K562 (cell line): ENCODE measurements at regions not wholly inside any gene's neighbourhood (a gene's known extent, or its start where the extent isn't known, plus 50 kb on each side); places are given as distances from the start of the nearest gene placed in this dataset.

Experiments
- ATAC-seq: fragments of 200-7000 bp; cut with Tn5 transposase; 3 replicates; pipeline ENCODE4 v1.9.1; 2020; ENCODE audit warnings: moderate library complexity
- BruUV-seq: library from RNA; stranded (reverse); fragments of 400-500 nt; replicated peaks from 2 replicates; lab custom pipeline; 2021; lab: Mats Ljungman, UMichigan
- CTCF ChIA-PET: fragments of 300-600 bp; formaldehyde crosslinking; extraction: SDS; loops from one replicate; lab custom pipeline; 2021; ENCODE audit warnings: low intra/inter-chr PET ratio; lab: Yijun Ruan, JAX
- POLR2A ChIA-PET: fragments of 300-600, 350-650 bp; sonication (Branson Sonifier 250); formaldehyde crosslinking; extraction: SDS; loops from one replicate; lab custom pipeline; 2021; ENCODE audit warnings: antibody characterized with exemption, inconsistent platforms; lab: Yijun Ruan, JAX
- DNase-seq, 4 experiments: peaks; one replicate each; pipeline versions ENCODE4 v3.0.0 to v3.0.0-alpha.2; 2011 to 2018; ENCODE audit warnings: low spot score in 3 of 4, mixed read lengths in 3 of 4; ENCODE audit errors: extremely low read depth in 1 of 4
- FAIRE-seq: peaks from 2 replicates; lab custom pipeline; 2011; peaks lifted over from hg19 to GRCh38; lab: Jason Lieb, UNC
- H2AFZ ChIP-seq: 2 replicates; pipeline ENCODE4 v1.6.0; 2011; ENCODE audit warnings: low read depth, low read length, control low read depth, inconsistent platforms
- H3K27ac ChIP-seq: fragments of 200-600 bp; 3 replicates; pipeline ENCODE4 v1.8.0; 2011; ENCODE audit warnings: low read depth, mild to moderate bottlenecking, control low read depth, inconsistent platforms, low read length, moderate library complexity, mixed read lengths; ENCODE audit errors: extremely low read depth
- H3K27me3 ChIP-seq, 2 experiments: fragments of 300-600 bp in 1 of 2; 2 replicates in 1 of 2; 3 replicates in 1 of 2; pipeline versions ENCODE4 v1.6.0 to v1.8.0; 2011; ENCODE audit warnings: inconsistent platforms in 2 of 2, low read length in 2 of 2, mild to moderate bottlenecking in 1 of 2, mixed read lengths in 1 of 2, moderate library complexity in 1 of 2; ENCODE audit not compliant: control insufficient read depth in 2 of 2, insufficient read depth in 2 of 2
- H3K36me3 ChIP-seq: fragments of 300-600 bp; 3 replicates; pipeline ENCODE4 v1.8.0; 2011; ENCODE audit warnings: mild to moderate bottlenecking, low read length, inconsistent platforms; ENCODE audit not compliant: control insufficient read depth, insufficient read depth
- H3K4me1 ChIP-seq, 2 experiments: fragments of 200-600 bp in 1 of 2; replicated peaks in 1 of 2; 2 replicates in 1 of 2; 3 replicates in 1 of 2; pipeline versions ENCODE4 v1.5.1 to v1.8.0; 2011; ENCODE audit warnings: inconsistent platforms in 2 of 2, low read length in 2 of 2, mild to moderate bottlenecking in 1 of 2, mixed read lengths in 1 of 2, moderate library complexity in 1 of 2; ENCODE audit not compliant: control insufficient read depth in 2 of 2, insufficient read depth in 2 of 2
- H3K4me2 ChIP-seq: 2 replicates; pipeline ENCODE4 v1.6.1; 2011; ENCODE audit warnings: low read length, control low read depth, inconsistent platforms, mixed read lengths; ENCODE audit not compliant: insufficient read depth
- H3K4me3 ChIP-seq: fragments of 200-600 bp; sonication (generic), shearing (Covaris generic); 2 replicates; pipeline ENCODE4 v1.5.1; 2016; ENCODE audit warnings: control low read depth, inconsistent platforms
- H3K79me2 ChIP-seq: fragments of 200-600 bp; 3 replicates; pipeline ENCODE4 v1.8.0; 2011; ENCODE audit warnings: low read length, inconsistent platforms; ENCODE audit not compliant: control insufficient read depth, insufficient read depth
- H3K9ac ChIP-seq, 2 experiments: 2 replicates each; pipeline versions ENCODE4 v1.6.0 to v1.6.1; 2011; ENCODE audit warnings: low read depth in 2 of 2, low read length in 2 of 2, control low read depth in 1 of 2, inconsistent platforms in 1 of 2, mild to moderate bottlenecking in 1 of 2, mixed read lengths in 1 of 2; ENCODE audit not compliant: insufficient read depth in 1 of 2
- H3K9me1 ChIP-seq: one replicate; pipeline ENCODE4 v1.6.0; 2011; ENCODE audit warnings: inconsistent platforms, mild to moderate bottlenecking, low read length, moderate library complexity; ENCODE audit not compliant: control insufficient read depth, insufficient read depth
- H3K9me3 ChIP-seq: replicated peaks from 2 replicates; pipeline ENCODE4 v1.5.1; 2011; ENCODE audit warnings: low read depth, low read length, inconsistent platforms; ENCODE audit not compliant: control insufficient read depth, insufficient read depth
- H4K20me1 ChIP-seq: replicated peaks from 2 replicates; pipeline ENCODE4 v1.6.1; 2011; ENCODE audit warnings: low read length, inconsistent platforms, mixed read lengths; ENCODE audit not compliant: control insufficient read depth, insufficient read depth
- CBX5 ChIP-seq: IDR thresholded peaks from 2 replicates; pipeline ENCODE4 v1.6.1; 2014; ENCODE audit warnings: low read depth, borderline replicate concordance
- CTBP1 ChIP-seq: fragments of 450-650 bp; IDR thresholded peaks from 2 replicates; pipeline ENCODE4 v1.6.1; 2016; ENCODE audit warnings: borderline replicate concordance
- EGR1 ChIP-seq: fragments of 450-650 bp; conservative IDR thresholded peaks from 2 replicates; pipeline ENCODE4 v1.6.1; 2017; ENCODE audit warnings: mild to moderate bottlenecking
- KAT8 ChIP-seq: fragments of 450-650 bp; IDR thresholded peaks from 2 replicates; pipeline ENCODE4 v1.6.1; 2016; ENCODE audit warnings: low read depth, mild to moderate bottlenecking
- NFE2 ChIP-seq: IDR thresholded peaks from 2 replicates; pipeline ENCODE4 v1.6.1; 2014; ENCODE audit warnings: antibody characterized with exemption, low read depth
- RHOXF2B ChIP-seq: fragments of 250-450 bp; sonication (Bioruptor Pico); conservative IDR thresholded peaks from 2 replicates; pipeline ENCODE4 v1.5.1; 2021
- SP2 ChIP-seq: IDR thresholded peaks from 2 replicates; pipeline ENCODE4 v1.6.1; 2011; ENCODE audit warnings: mild to moderate bottlenecking, low read depth, low read length, moderate library complexity; ENCODE audit not compliant: poor library complexity, severe bottlenecking; ENCODE audit errors: extremely low read depth
- STAT5B ChIP-seq: fragments of 250-450 bp; sonication (Bioruptor Pico); IDR thresholded peaks from 2 replicates; pipeline ENCODE4 v1.8.0; 2021; ENCODE audit warnings: mild to moderate bottlenecking, inconsistent platforms
- TAF7 ChIP-seq: fragments of 450-650 bp; IDR thresholded peaks from 2 replicates; pipeline ENCODE4 v1.6.1; 2016; ENCODE audit warnings: missing genetic modification characterization, missing compliant biosample characterization
- ZNF184 ChIP-seq: sonication (generic); formaldehyde crosslinking; IDR thresholded peaks from 2 replicates; pipeline ENCODE4 v1.5.0; 2020; ENCODE audit warnings: missing genetic modification reagents
- ZNF695 ChIP-seq: fragments of 450-650 bp; formaldehyde crosslinking; IDR thresholded peaks from 2 replicates; pipeline ENCODE4 v1.4.0; 2020; ENCODE audit warnings: mild to moderate bottlenecking, moderate library complexity
- WGBS: fragments of 100-300 bp; shearing (Covaris generic); methylation state at CpG from one replicate; pipeline ENCODE4 v1.1.6; 2016; ENCODE audit warnings: low coverage, mixed read lengths; ENCODE audit not compliant: insufficient coverage; ENCODE audit errors: missing lambda C conversion rate; 5-methylcytosine and 5-hydroxymethylcytosine counted together
- in situ Hi-C: fragments of 300-500 bp; cut with MboI; formaldehyde crosslinking; loops from 4 replicates; pipeline ENCODE4 v1.15.0; 2018; ENCODE audit warnings: inconsistent platforms, mixed read lengths
- intact Hi-C: fragments of 100-400 bp; cut with micrococcal nuclease; formaldehyde crosslinking; loops from 2 replicates; pipeline ENCODE4 v1.14.2; 2022
- TF ChIP-seq, protein P1 (sequence below): fragments of 450-650 bp; IDR thresholded peaks from 2 replicates; pipeline ENCODE4 v1.6.1; 2016; ENCODE audit warnings: mild to moderate bottlenecking, moderate library complexity
- TF ChIP-seq, protein P2 (sequence below): sonication (generic); IDR thresholded peaks from 2 replicates; pipeline ENCODE4 v1.6.1; 2016

DNA sequence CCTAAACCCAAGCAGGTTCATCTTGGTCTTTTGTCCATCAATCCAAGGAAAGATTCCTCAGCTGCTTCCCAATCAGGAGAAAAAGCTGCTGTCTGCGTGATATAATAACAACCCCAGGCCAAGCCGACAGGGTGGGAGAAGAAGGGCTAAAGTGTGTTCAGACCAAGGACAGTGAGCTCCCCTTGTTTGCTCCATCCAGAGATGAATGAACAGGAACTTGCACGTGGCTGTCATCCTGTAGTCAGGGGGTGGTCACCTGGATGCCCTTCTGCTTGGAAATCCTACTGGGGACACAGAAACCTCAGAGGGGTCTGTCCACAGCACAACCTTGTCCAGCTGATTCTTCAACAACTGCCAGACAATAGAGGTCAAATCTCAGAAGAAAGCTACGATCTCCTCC, 414.5 kb downstream of the SOX9 start:
- in situ Hi-C loops = loop anchor here (10.0 kb wide), 1 partner anchor 1901 kb away; no protein-coding TSS in a partner anchor
- no peaks in the 10 kb centered on the region; the same call in 1 of the 2 replicates for H4K20me1 ChIP-seq
- H3K9me1 ChIP-seq = no peaks in the 10 kb centered on the region
- H2AFZ ChIP-seq = no peak overlapping the region
- intact Hi-C loops = no loop called here
- ChIA-PET CTCF (no interaction called here), POLR2A (interaction anchor here (0.6 kb wide), 1 partner anchor 15 kb away, joined by 3 read pairs; no protein-coding TSS in a partner anchor)
- no peaks in the 10 kb centered on the region for H3K36me3 ChIP-seq
- ATAC-seq (no peak), DNase-seq (no peak), FAIRE-seq (no peak)
- no peaks in the 10 kb centered on the region for H3K79me2 ChIP-seq
- H3K9me3 ChIP-seq = no peaks in the 10 kb centered on the region
- no peak overlapping the region for H3K4me3 ChIP-seq
- BruUV-seq = no TSS peak
- H3K27me3 ChIP-seq = peaks cover 4 to 28% of the 10 kb centered on the region in 2 experiments; a peak in 3 of 5 replicates
- H3K27ac ChIP-seq = no peak overlapping the region
- peaks cover 0 to 4% of the 10 kb centered on the region in 2 experiments; a peak in 1 of 5 replicates for H3K4me1 ChIP-seq
- WGBS = 2% methylated on average over 4 of the region's 4 CpGs
- H3K9ac ChIP-seq = no peak overlapping the region
- H3K4me2 ChIP-seq = no peak overlapping the region
- no peak for TF ChIP-seq CBX5
- no peak for TF ChIP-seq SP2
- TF ChIP-seq, protein P1, sequence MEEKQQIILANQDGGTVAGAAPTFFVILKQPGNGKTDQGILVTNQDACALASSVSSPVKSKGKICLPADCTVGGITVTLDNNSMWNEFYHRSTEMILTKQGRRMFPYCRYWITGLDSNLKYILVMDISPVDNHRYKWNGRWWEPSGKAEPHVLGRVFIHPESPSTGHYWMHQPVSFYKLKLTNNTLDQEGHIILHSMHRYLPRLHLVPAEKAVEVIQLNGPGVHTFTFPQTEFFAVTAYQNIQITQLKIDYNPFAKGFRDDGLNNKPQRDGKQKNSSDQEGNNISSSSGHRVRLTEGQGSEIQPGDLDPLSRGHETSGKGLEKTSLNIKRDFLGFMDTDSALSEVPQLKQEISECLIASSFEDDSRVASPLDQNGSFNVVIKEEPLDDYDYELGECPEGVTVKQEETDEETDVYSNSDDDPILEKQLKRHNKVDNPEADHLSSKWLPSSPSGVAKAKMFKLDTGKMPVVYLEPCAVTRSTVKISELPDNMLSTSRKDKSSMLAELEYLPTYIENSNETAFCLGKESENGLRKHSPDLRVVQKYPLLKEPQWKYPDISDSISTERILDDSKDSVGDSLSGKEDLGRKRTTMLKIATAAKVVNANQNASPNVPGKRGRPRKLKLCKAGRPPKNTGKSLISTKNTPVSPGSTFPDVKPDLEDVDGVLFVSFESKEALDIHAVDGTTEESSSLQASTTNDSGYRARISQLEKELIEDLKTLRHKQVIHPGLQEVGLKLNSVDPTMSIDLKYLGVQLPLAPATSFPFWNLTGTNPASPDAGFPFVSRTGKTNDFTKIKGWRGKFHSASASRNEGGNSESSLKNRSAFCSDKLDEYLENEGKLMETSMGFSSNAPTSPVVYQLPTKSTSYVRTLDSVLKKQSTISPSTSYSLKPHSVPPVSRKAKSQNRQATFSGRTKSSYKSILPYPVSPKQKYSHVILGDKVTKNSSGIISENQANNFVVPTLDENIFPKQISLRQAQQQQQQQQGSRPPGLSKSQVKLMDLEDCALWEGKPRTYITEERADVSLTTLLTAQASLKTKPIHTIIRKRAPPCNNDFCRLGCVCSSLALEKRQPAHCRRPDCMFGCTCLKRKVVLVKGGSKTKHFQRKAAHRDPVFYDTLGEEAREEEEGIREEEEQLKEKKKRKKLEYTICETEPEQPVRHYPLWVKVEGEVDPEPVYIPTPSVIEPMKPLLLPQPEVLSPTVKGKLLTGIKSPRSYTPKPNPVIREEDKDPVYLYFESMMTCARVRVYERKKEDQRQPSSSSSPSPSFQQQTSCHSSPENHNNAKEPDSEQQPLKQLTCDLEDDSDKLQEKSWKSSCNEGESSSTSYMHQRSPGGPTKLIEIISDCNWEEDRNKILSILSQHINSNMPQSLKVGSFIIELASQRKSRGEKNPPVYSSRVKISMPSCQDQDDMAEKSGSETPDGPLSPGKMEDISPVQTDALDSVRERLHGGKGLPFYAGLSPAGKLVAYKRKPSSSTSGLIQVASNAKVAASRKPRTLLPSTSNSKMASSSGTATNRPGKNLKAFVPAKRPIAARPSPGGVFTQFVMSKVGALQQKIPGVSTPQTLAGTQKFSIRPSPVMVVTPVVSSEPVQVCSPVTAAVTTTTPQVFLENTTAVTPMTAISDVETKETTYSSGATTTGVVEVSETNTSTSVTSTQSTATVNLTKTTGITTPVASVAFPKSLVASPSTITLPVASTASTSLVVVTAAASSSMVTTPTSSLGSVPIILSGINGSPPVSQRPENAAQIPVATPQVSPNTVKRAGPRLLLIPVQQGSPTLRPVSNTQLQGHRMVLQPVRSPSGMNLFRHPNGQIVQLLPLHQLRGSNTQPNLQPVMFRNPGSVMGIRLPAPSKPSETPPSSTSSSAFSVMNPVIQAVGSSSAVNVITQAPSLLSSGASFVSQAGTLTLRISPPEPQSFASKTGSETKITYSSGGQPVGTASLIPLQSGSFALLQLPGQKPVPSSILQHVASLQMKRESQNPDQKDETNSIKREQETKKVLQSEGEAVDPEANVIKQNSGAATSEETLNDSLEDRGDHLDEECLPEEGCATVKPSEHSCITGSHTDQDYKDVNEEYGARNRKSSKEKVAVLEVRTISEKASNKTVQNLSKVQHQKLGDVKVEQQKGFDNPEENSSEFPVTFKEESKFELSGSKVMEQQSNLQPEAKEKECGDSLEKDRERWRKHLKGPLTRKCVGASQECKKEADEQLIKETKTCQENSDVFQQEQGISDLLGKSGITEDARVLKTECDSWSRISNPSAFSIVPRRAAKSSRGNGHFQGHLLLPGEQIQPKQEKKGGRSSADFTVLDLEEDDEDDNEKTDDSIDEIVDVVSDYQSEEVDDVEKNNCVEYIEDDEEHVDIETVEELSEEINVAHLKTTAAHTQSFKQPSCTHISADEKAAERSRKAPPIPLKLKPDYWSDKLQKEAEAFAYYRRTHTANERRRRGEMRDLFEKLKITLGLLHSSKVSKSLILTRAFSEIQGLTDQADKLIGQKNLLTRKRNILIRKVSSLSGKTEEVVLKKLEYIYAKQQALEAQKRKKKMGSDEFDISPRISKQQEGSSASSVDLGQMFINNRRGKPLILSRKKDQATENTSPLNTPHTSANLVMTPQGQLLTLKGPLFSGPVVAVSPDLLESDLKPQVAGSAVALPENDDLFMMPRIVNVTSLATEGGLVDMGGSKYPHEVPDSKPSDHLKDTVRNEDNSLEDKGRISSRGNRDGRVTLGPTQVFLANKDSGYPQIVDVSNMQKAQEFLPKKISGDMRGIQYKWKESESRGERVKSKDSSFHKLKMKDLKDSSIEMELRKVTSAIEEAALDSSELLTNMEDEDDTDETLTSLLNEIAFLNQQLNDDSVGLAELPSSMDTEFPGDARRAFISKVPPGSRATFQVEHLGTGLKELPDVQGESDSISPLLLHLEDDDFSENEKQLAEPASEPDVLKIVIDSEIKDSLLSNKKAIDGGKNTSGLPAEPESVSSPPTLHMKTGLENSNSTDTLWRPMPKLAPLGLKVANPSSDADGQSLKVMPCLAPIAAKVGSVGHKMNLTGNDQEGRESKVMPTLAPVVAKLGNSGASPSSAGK = no peak
- no peak for TF ChIP-seq RHOXF2B
- TF ChIP-seq EGR1 = no peak
- TF ChIP-seq, protein P2, sequence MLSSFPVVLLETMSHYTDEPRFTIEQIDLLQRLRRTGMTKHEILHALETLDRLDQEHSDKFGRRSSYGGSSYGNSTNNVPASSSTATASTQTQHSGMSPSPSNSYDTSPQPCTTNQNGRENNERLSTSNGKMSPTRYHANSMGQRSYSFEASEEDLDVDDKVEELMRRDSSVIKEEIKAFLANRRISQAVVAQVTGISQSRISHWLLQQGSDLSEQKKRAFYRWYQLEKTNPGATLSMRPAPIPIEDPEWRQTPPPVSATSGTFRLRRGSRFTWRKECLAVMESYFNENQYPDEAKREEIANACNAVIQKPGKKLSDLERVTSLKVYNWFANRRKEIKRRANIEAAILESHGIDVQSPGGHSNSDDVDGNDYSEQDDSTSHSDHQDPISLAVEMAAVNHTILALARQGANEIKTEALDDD = no peak
- no peak for TF ChIP-seq TAF7 (tag)
- no peak for TF ChIP-seq STAT5B
- no peak for TF ChIP-seq ZNF184 (CRISPR knock-in tag)
- TF ChIP-seq ZNF695 = no peak
- TF ChIP-seq KAT8 = no peak
- TF ChIP-seq NFE2 = no peak
- no peak for TF ChIP-seq CTBP1
